Effector CD8-positive, alpha-beta T cell (primary cell): ENCODE measurements at regions not wholly inside any gene's neighbourhood (a gene's known extent, or its start where the extent isn't known, plus 50 kb on each side); places are given as distances from the start of the nearest gene placed in this dataset.

Source experiments
- DNase-seq: peaks from one replicate; lab custom pipeline; 2025; lab: John Stamatoyannopoulos, UW

GRCh38 chr6:139600919-139601475, 226.5 kb upstream of the CITED2 start:
- no peak for DNase-seq

- no peak for DNase-seq
Observed at GRCh38 chr6:139600343-139600742, 225.9 kb upstream of the CITED2 start.

- no peak for DNase-seq
Observed at GRCh38 chr6:139597771-139598755, 223.6 kb upstream of the CITED2 start.

- no peak for DNase-seq
Observed at GRCh38 chr6:139597087-139597763, 222.8 kb upstream of the CITED2 start.

GRCh38 chr6:139595183-139595582, 220.7 kb upstream of the CITED2 start:
- DNase-seq = no peak

GRCh38 chr6:139594333-139594965, 220.0 kb upstream of the CITED2 start:
- no peak for DNase-seq

GRCh38 chr6:139593081-139593480, 218.6 kb upstream of the CITED2 start:
- no peak for DNase-seq

GRCh38 chr6:139592011-139592410, 217.6 kb upstream of the CITED2 start:
- no peak for DNase-seq

GRCh38 chr6:139591075-139591865, 216.8 kb upstream of the CITED2 start:
- no peak for DNase-seq

- DNase-seq = no peak
Observed at GRCh38 chr6:139590206-139590605, 215.8 kb upstream of the CITED2 start.

- DNase-seq = no peak
Observed at GRCh38 chr6:139588734-139589593, 214.5 kb upstream of the CITED2 start.

- no peak for DNase-seq
Observed at GRCh38 chr6:139588076-139588639, 213.7 kb upstream of the CITED2 start.

- no peak for DNase-seq
Observed at GRCh38 chr6:139587469-139587868, 213.0 kb upstream of the CITED2 start.

- no peak for DNase-seq
Observed at GRCh38 chr6:139586273-139586672, 211.8 kb upstream of the CITED2 start.

GRCh38 chr6:139584599-139584998, 210.2 kb upstream of the CITED2 start:
- no peak for DNase-seq

GRCh38 chr6:139583420-139583819, 209.0 kb upstream of the CITED2 start:
- DNase-seq = no peak

GRCh38 chr6:139582956-139583355, 208.5 kb upstream of the CITED2 start:
- no peak for DNase-seq

- no peak for DNase-seq
Observed at GRCh38 chr6:139581485-139581865, 207.0 kb upstream of the CITED2 start.

- DNase-seq = no peak
Observed at GRCh38 chr6:139580592-139581484, 206.4 kb upstream of the CITED2 start.
